PC-3 (cell line): ENCODE measurements at regions not wholly inside any gene's neighbourhood (a gene's known extent, or its start where the extent isn't known, plus 50 kb on each side); places are given as distances from the start of the nearest gene placed in this dataset.

Source experiments
- ATAC-seq: fragments of 200-7000 bp; cut with Tn5 transposase; 2 replicates; pipeline ENCODE4 v1.9.1; 2020; ENCODE audit warnings: mild to moderate bottlenecking, moderate library complexity
- BruUV-seq: library from RNA; stranded (reverse); fragments of 400-500 nt; replicated peaks from 2 replicates; lab custom pipeline; 2021; lab: Mats Ljungman, UMichigan
- CTCF ChIA-PET: fragments of 300-600 bp; sonication (Branson Sonifier 250); formaldehyde crosslinking; loops from one replicate; lab custom pipeline; 2022; ENCODE audit warnings: antibody characterized with exemption; lab: Charles Lee
- POLR2A ChIA-PET: fragments of 300-600 bp; sonication (Branson Sonifier 250); formaldehyde crosslinking; loops from one replicate; lab custom pipeline; 2022; ENCODE audit warnings: antibody characterized with exemption; ENCODE audit not compliant: unreplicated experiment; lab: Charles Lee
- DNase-seq: peaks from one replicate; pipeline ENCODE4 v3.0.0-alpha.2; 2015
- H2AFZ ChIP-seq: fragments of 300-600 bp; sonication (generic); 2 replicates; pipeline ENCODE4 v1.6.0; 2016; ENCODE audit warnings: antibody characterized with exemption, low read length
- H3F3A ChIP-seq: fragments of 300-600 bp; sonication (generic); one replicate; pipeline ENCODE4 v1.6.0; 2017; ENCODE audit warnings: antibody characterized with exemption, low read length, control low read depth, mild to moderate bottlenecking; ENCODE audit not compliant: unreplicated experiment
- H3K27ac ChIP-seq: fragments of 300-600 bp; sonication (generic); 2 replicates; pipeline ENCODE4 v1.5.1; 2016; ENCODE audit warnings: mild to moderate bottlenecking, low read length
- H3K27me3 ChIP-seq: fragments of 300-600 bp; sonication (generic); 2 replicates; pipeline ENCODE4 v1.6.1; 2016; ENCODE audit warnings: low read length, mixed read lengths
- H3K36me3 ChIP-seq: fragments of 300-600 bp; sonication (generic); 2 replicates; pipeline ENCODE4 v1.6.1; 2016; ENCODE audit warnings: low read depth, mixed run types, low read length, mixed read lengths
- H3K4me1 ChIP-seq: fragments of 300-600 bp; sonication (generic); 2 replicates; pipeline ENCODE4 v1.5.1; 2016; ENCODE audit warnings: low read length; ENCODE audit not compliant: insufficient read depth
- H3K4me2 ChIP-seq: fragments of 300-600 bp; sonication (generic); 2 replicates; pipeline ENCODE4 v1.6.0; 2016; ENCODE audit warnings: low read length
- H3K4me3 ChIP-seq: fragments of 300-600 bp; sonication (generic); 2 replicates; pipeline ENCODE4 v1.5.1; 2016; ENCODE audit warnings: mild to moderate bottlenecking, low read length, mixed read lengths
- H3K79me2 ChIP-seq: fragments of 300-600 bp; sonication (generic); 2 replicates; pipeline ENCODE4 v1.6.1; 2017; ENCODE audit warnings: low read length, mixed read lengths
- H3K9ac ChIP-seq: fragments of 300-600 bp; sonication (generic); 2 replicates; pipeline ENCODE4 v1.6.0; 2016; ENCODE audit warnings: mild to moderate bottlenecking, low read length
- H3K9me2 ChIP-seq: fragments of 300-600 bp; sonication (generic); replicated peaks from 2 replicates; pipeline ENCODE4 v1.6.1; 2016; ENCODE audit warnings: mixed run types, low read length, mixed read lengths
- H3K9me3 ChIP-seq: fragments of 300-600 bp; sonication (generic); 2 replicates; pipeline ENCODE4 v1.6.1; 2016; ENCODE audit warnings: low read length, mixed read lengths
- H4K20me1 ChIP-seq: fragments of 300-600 bp; sonication (generic); 2 replicates; pipeline ENCODE4 v1.6.1; 2016; ENCODE audit warnings: low read length, mixed read lengths
- CTCF ChIP-seq: fragments of 300-600 bp; sonication (generic); conservative IDR thresholded peaks from 2 replicates; pipeline ENCODE4 v1.5.1; 2017; ENCODE audit warnings: antibody characterized with exemption, low read depth, mild to moderate bottlenecking, low read length
- EZH2 ChIP-seq: fragments of 300-600 bp; sonication (generic); IDR thresholded peaks from one replicate; pipeline ENCODE4 v1.6.1; 2017; ENCODE audit warnings: antibody characterized with exemption, mild to moderate bottlenecking, low read length; ENCODE audit not compliant: unreplicated experiment
- EZH2phosphoT487 ChIP-seq: fragments of 300-600 bp; sonication (generic); IDR thresholded peaks from 2 replicates; pipeline ENCODE4 v1.6.1; 2018; ENCODE audit warnings: mild to moderate bottlenecking, antibody characterized with exemption, low read length, borderline replicate concordance
- intact Hi-C: fragments of 100-400 bp; cut with micrococcal nuclease; formaldehyde crosslinking; loops from 2 replicates; pipeline ENCODE4 v1.9.0; 2023

- no TSS peak for BruUV-seq
- H4K20me1 ChIP-seq: no peaks in the 10 kb centered on the region
- H3K27me3 ChIP-seq: no peaks in the 10 kb centered on the region
- ChIA-PET POLR2A (interaction anchor here (0.7 kb wide), 1 partner anchor 759 kb away, joined by 3 read pairs; no protein-coding TSS in a partner anchor), CTCF (no interaction called here)
- H3K9me3 ChIP-seq: no peaks in the 10 kb centered on the region
- no peak for ATAC-seq
- TF ChIP-seq EZH2 (no peak), EZH2phosphoT487 (no peak), CTCF (no peak)
- no peak overlapping the region for H3K9ac ChIP-seq
- no peaks in the 10 kb centered on the region for H3K36me3 ChIP-seq
- no peaks in the 10 kb centered on the region for H3K79me2 ChIP-seq
- DNase-seq: no peak
- H3K4me1 ChIP-seq: no peaks in the 10 kb centered on the region
- intact Hi-C loops: no loop called here
- H3K4me3 ChIP-seq: no peak overlapping the region
- no peak overlapping the region for H2AFZ ChIP-seq
- no peaks in the 10 kb centered on the region for H3K9me2 ChIP-seq
- no peaks in the 10 kb centered on the region for H3F3A ChIP-seq
- H3K27ac ChIP-seq: no peak overlapping the region
- H3K4me2 ChIP-seq: no peak overlapping the region
Measured at GRCh38 chr1:178973652-178974101, 52.0 kb upstream of the FAM20B start.
